ENCODE measurements at regions not wholly inside any gene's neighbourhood (a gene's known extent, or its start where the extent isn't known, plus 50 kb on each side); places are given as distances from the start of the nearest gene placed in this dataset.

DNA sequence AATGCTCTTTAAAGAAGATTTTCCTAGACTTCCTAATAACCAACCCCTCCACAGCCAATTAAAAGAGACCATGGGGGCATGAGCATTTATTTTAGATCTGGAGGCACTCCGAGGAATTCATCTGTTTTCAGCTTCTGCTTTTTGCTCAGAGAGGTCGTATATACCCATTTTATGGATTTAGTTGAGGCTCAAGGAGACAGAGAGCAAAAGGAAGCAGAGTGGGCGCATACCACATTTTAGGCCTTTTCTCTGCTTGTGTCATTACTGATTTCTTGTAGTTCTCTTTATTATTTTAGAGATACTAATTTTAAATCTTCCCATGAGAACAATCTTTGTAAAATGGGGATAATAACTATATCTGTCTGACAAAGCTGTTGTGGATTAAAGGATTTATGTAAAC, 129.6 kb upstream of the IFNGR1 start (continued):
- no peak for TF ChIP-seq EP300 (IDR thresholded peaks at IDR 0.05; ENCODE audit: borderline replicate concordance in 1 of 2, low read depth in 2 of 2, low read length in 2 of 2)
- no peak for TF ChIP-seq RAD21 (IDR thresholded peaks at IDR 0.05 in 1 of 2, conservative IDR thresholded peaks at IDR 0.05 in 1 of 2; ENCODE audit: low read depth in 2 of 2, low read length in 2 of 2)

Data from H1 (cell line).